Fibroblast of skin of back (primary cell): ENCODE measurements at regions not wholly inside any gene's neighbourhood (a gene's known extent, or its start where the extent isn't known, plus 50 kb on each side); places are given as distances from the start of the nearest gene placed in this dataset.
"Not testable (repeated sequence)": the region's sequence is repeated elsewhere in the genome, so short reads cannot be mapped to it uniquely, and the experiment has no call there.

Experiments
- DNase-seq: peaks from one replicate; pipeline ENCODE4 v3.0.0-alpha.2; 2013

GRCh38 chr1:55904541-55904940 lies 674.8 kb downstream of the PLPP3 start:
- no peak for DNase-seq

- no peak for DNase-seq
Measured at GRCh38 chr1:55898181-55898580, 681.2 kb downstream of the PLPP3 start.

GRCh38 chr1:55896210-55896609 lies 681.0 kb upstream of the USP24 start:
- no peak for DNase-seq

GRCh38 chr1:55894521-55894920 lies 679.4 kb upstream of the USP24 start:
- DNase-seq, result peak; percentile 61

- DNase-seq, result peak; percentile 55
Measured at GRCh38 chr1:55893155-55893554, 678.0 kb upstream of the USP24 start.

GRCh38 chr1:55888685-55889317 lies 673.6 kb upstream of the USP24 start:
- no peak for DNase-seq

- no peak for DNase-seq
Measured at GRCh38 chr1:55886856-55887712, 671.9 kb upstream of the USP24 start.

GRCh38 chr1:55885619-55886018 lies 670.5 kb upstream of the USP24 start:
- no peak for DNase-seq

- no peak for DNase-seq
Measured at GRCh38 chr1:55882931-55883330, 667.8 kb upstream of the USP24 start.

GRCh38 chr1:55879346-55879745 lies 664.2 kb upstream of the USP24 start:
- DNase-seq, result no peak

GRCh38 chr1:55877437-55878232 lies 662.5 kb upstream of the USP24 start:
- DNase-seq, result no peak

GRCh38 chr1:55876276-55877060 lies 661.3 kb upstream of the USP24 start:
- DNase-seq, result no peak

GRCh38 chr1:55870106-55870505 lies 654.9 kb upstream of the USP24 start:
- DNase-seq, result peak; percentile 29

- peak; percentile 72 for DNase-seq
Measured at GRCh38 chr1:55869065-55869464, 653.9 kb upstream of the USP24 start.

GRCh38 chr1:55868026-55868425 lies 652.9 kb upstream of the USP24 start:
- DNase-seq, result peak; percentile 37

- DNase-seq, result no peak
Measured at GRCh38 chr1:55867304-55867843, 652.2 kb upstream of the USP24 start.

GRCh38 chr1:55865778-55866177 lies 650.6 kb upstream of the USP24 start:
- DNase-seq, result not testable (repeated sequence)

- no peak for DNase-seq
Measured at GRCh38 chr1:55864251-55864650, 649.1 kb upstream of the USP24 start.

- DNase-seq, result no peak
Measured at GRCh38 chr1:55861676-55862340, 646.6 kb upstream of the USP24 start.

GRCh38 chr1:55860798-55861519 lies 645.8 kb upstream of the USP24 start:
- DNase-seq, result no peak

GRCh38 chr1:55860326-55860725 lies 645.2 kb upstream of the USP24 start:
- DNase-seq, result no peak
